ENCODE measurements at regions not wholly inside any gene's neighbourhood (a gene's known extent, or its start where the extent isn't known, plus 50 kb on each side); places are given as distances from the start of the nearest gene placed in this dataset.

DNA sequence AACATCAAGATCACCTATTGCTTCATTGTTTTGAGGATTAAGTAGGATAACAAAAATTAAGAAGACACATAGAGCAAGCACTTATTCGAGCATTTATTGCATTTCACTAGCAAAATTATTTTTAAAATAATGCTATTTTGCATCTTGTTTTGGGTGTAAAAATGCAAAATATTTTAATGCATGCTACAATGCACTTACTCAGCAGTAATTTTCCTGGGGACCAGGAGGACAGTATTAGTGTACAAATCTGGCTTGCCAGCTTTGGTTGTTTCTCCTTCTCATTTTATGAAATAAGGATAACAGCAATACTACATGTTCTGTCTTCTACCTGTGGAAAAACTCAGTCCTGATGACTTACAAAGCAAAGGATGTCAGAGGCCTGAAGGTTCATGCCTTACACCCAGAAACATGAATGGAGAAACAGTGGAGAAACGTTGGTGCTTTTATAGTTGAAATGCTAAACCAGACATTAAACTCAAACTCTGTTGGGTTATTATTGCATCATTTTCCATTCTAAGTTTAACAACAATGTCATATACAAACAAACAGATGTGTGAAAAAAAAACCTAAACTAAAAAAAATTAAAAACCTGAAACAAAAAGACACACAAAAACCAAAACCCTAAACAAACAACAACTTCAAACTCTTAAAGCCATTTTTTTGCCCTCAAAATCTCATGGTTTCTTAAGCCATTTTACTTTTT is 50.2 kb upstream of the ATXN1 start:
- ChIA-PET CTCF (no interaction called here), POLR2A (no interaction called here)
- Histone ChIP-seq H3K9me1 (replicated peaks; ENCODE audit: control insufficient read depth, extremely low read depth, insufficient read depth, low read length) (no peaks in the 10 kb centered on the region), H3K4me2 (ENCODE audit: insufficient read depth, low read length) (no peak overlapping the region), H2AFZ (ENCODE audit: low read depth, low read length) (no peak overlapping the region), H3K4me1 (ENCODE audit: control insufficient read depth, extremely low read depth, insufficient read depth, low read length) (no peaks in the 10 kb centered on the region), H3K27ac (ENCODE audit: insufficient read depth, low read depth, low read length) (no peak overlapping the region), H3K4me3 (replicated peaks in 1 of 3; ENCODE audit: insufficient read depth in 1 of 3, low read depth in 1 of 3, low read length in 3 of 3) (no peak overlapping the region), H4K20me1 (replicated peaks; ENCODE audit: control insufficient read depth, extremely low read depth, insufficient read depth, low read length) (no peaks in the 10 kb centered on the region), H3K9me3 (replicated peaks; ENCODE audit: control insufficient read depth, insufficient read depth, low read length) (no peaks in the 10 kb centered on the region), H3K79me2 (ENCODE audit: control insufficient read depth, insufficient read depth, low read length) (no peaks in the 10 kb centered on the region), H3K9ac (replicated peaks; ENCODE audit: extremely low read depth, insufficient read depth, low read length) (no peak overlapping the region), H3K27me3 (ENCODE audit: control insufficient read depth in 2 of 2, insufficient read depth in 2 of 2, low read length in 2 of 2) (peaks cover 1 to 3% of the 10 kb centered on the region in 2 experiments), H3K36me3 (ENCODE audit: control insufficient read depth in 2 of 2, extremely low read depth in 1 of 2, insufficient read depth in 2 of 2, low read length in 2 of 2) (no peaks in the 10 kb centered on the region)
- TF ChIP-seq JUN (IDR thresholded peaks at IDR 0.05; ENCODE audit: borderline replicate concordance, insufficient read depth, insufficient read length, low read depth) (no peak), POLR2A (IDR thresholded peaks at IDR 0.05; ENCODE audit: low read depth, low read length) (no peak), FOS (IDR thresholded peaks at IDR 0.05; ENCODE audit: borderline replicate concordance, insufficient read depth, low read length) (no peak)
- TF ChIP-seq, protein P1, sequence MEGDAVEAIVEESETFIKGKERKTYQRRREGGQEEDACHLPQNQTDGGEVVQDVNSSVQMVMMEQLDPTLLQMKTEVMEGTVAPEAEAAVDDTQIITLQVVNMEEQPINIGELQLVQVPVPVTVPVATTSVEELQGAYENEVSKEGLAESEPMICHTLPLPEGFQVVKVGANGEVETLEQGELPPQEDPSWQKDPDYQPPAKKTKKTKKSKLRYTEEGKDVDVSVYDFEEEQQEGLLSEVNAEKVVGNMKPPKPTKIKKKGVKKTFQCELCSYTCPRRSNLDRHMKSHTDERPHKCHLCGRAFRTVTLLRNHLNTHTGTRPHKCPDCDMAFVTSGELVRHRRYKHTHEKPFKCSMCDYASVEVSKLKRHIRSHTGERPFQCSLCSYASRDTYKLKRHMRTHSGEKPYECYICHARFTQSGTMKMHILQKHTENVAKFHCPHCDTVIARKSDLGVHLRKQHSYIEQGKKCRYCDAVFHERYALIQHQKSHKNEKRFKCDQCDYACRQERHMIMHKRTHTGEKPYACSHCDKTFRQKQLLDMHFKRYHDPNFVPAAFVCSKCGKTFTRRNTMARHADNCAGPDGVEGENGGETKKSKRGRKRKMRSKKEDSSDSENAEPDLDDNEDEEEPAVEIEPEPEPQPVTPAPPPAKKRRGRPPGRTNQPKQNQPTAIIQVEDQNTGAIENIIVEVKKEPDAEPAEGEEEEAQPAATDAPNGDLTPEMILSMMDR (IDR thresholded peaks at IDR 0.05; ENCODE audit: extremely low read depth in 1 of 2, insufficient read depth in 1 of 2, low read depth in 1 of 2, low read length in 2 of 2): no peak
- TF ChIP-seq, protein P2, sequence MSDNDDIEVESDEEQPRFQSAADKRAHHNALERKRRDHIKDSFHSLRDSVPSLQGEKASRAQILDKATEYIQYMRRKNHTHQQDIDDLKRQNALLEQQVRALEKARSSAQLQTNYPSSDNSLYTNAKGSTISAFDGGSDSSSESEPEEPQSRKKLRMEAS (IDR thresholded peaks at IDR 0.05; ENCODE audit: insufficient read depth, insufficient read length): no peak
- no peak for FAIRE-seq
- intact Hi-C loops (cut with micrococcal nuclease) (no loop called here), dilution Hi-C loops (cut with MboI; ENCODE audit: extremely low pct_ligation_motif_present, low sequenced_read_pairs) (no loop called here)
- BruUV-seq (replicated peaks): no TSS peak
- no peak for DNase-seq (ENCODE audit: low read depth, low spot score)

Measured in endothelial cell of umbilical vein (primary cell).